HG03066 (cell line): ENCODE measurements at regions not wholly inside any gene's neighbourhood (a gene's known extent, or its start where the extent isn't known, plus 50 kb on each side); places are given as distances from the start of the nearest gene placed in this dataset.

Source experiments
- ATAC-seq: cut with Tn5 transposase; IDR thresholded peaks from one replicate; pipeline ENCODE4 v1.9.1; 2021; ENCODE audit warnings: low read depth; ENCODE audit not compliant: unreplicated experiment

GRCh38 chr15:69852482-69852881 lies 245.2 kb downstream of the TLE3 start:
- no peak for ATAC-seq

DNA sequence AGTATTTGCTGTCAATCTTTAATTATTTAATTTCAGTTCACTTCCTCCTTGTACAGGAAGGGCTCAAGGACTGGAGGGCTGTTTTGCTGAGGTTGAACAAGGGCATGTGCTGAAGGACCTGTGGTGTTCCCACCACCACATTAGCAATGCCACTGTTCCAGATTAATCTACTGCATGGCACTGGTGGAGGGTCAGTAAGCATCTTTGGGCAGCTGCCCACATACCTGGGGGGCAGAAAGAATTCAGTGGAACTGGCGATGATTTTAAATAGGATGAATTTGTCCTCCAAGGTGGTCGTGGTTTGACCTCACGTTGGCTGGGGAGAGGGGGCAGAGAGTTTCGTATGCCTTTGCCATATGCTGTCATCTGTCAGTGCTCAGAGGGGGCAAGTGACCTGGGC lies 244.8 kb downstream of the TLE3 start:
- ATAC-seq: no peak

GRCh38 chr15:69853544-69853951 lies 244.2 kb downstream of the TLE3 start:
- ATAC-seq: no peak

- ATAC-seq: no peak
Observed at GRCh38 chr15:69854001-69854400, 243.7 kb downstream of the TLE3 start.

DNA sequence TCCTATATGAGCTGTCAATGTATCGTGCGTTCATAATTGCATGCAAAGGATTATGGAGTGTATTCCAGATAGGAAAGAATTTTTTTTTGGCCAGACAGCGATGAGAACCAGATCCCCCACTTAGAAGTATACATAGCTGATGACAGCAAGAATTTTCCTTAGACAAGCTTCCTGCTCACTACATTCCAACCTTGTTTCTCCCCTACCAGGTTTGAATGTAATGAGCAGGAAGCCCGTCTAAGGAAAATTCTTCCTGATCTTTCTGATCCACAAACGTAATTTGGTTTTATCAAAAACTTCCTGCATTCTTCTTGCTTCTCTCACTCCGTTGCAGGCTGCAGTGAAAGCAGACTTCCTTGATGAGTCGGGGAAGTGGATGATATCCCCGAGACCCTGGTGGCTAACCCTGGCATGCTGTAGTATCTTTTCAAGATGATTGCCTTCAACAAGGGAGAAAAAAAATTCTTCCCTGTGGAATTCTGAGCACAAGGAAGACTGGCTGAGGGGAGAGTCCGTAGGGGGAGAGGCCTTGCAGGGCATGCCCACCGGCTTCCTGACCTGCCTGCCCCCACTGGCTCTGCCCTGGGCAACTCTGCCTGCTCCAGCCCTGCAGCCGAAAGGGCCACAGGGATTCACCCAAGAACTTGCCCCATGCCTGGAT lies 243.1 kb downstream of the TLE3 start:
- no peak for ATAC-seq

GRCh38 chr15:69855258-69856000 lies 242.3 kb downstream of the TLE3 start:
- ATAC-seq: no peak

GRCh38 chr15:69857250-69857649 lies 240.5 kb downstream of the TLE3 start:
- no peak for ATAC-seq

GRCh38 chr15:69857686-69858391 lies 239.9 kb downstream of the TLE3 start:
- no peak for ATAC-seq

DNA sequence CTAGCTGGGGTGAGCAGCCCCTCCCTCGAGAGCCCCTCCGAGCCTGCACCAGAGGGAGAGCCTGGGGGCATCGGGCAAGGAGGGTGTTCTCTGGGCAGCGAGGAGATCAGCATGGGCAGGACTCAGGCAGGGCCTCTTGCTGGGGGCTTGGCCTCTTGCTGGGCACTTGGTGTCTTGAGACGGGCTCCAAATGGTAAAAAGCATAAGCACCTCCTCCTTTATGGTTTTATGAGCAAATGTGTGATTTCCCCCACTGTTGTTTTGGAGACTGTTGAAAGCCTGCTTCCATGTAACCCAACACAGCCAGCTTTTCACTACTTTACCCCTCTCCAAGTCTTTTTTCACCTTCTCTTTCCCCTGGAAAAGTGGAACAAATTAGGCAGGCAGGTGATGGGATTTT lies 239.3 kb downstream of the TLE3 start:
- no peak for ATAC-seq

- ATAC-seq: no peak
Observed at GRCh38 chr15:69859866-69860265, 237.9 kb downstream of the TLE3 start.

DNA sequence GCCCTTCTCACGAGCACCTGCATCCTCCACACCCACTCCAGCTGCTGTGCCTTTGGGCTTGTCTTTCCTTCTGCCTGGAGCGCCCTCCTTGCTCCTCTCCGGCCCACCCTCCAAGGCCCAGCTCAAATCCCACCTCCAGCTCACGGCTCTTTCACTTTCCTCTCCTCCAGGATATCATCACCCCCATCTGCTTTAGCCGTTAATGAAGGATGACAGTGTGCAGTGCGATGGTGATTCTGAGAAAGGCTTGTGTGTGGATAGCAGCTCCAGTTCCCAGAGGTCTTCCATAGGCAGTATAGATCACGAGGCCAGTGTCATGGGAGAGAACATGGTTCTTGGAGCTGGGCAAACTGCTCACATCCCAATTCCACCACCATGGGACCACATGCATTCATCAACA lies 237.4 kb downstream of the TLE3 start:
- ATAC-seq: no peak

- ATAC-seq: no peak
Observed at GRCh38 chr15:69860921-69861320, 236.8 kb downstream of the TLE3 start.

GRCh38 chr15:69861331-69862171 lies 236.2 kb downstream of the TLE3 start:
- no peak for ATAC-seq

DNA sequence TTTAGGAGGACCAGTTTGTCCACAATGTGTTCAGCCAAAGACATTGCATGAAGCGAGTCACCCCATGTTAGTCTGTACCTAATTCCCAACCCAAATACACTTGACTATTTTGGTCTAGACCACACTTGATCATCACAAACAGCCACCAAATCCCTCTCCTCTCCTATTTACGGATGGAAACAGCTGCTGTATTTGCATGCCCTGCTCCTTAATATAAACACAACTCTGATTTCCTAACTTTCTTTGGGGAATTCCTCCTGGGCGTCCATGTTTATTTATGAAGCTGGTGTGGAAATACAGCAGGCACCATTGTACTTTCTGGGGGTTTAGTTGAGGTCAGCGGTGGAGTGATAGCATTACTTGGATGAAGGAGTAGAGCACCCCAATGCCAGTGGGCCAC lies 235.2 kb downstream of the TLE3 start:
- no peak for ATAC-seq

DNA sequence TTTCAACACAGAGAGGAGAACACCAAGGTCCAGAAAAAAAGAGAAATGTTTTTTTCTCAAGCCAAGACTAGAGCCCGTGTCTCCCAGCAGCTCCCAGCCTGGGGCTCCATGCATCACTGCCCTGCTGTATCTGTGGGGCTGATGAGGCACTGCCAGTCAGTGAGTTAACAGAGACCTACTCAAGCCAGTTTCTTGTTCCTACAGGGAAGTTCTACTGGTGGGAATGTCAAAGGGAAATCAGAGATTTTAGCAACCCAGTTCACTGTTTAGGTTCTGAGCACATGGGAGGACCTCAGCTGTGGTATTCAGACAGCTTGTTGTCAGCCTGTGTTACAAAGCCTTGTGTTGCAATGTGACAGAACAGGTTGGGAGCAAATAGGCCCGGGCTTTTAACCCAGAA lies 234.3 kb downstream of the TLE3 start:
- ATAC-seq: no peak

DNA sequence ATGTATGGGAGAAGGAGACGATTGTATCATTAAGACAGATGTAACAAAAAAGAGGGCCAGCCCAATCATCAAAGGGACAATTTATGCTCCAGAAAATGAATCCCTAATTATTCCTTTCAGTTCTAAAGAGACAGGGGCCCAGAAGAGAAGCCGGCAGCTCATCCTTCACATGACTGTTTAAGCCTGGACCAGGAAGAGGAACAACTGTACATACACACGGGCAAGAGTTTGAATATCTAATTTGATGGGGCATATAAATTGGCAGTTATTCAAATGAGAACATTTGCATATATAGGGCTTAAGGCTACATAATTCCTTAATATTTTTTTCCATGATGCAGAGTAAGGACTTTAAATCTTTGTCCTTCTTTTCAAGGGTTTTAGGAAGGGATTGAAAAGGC lies 232.3 kb downstream of the TLE3 start:
- no peak for ATAC-seq

- ATAC-seq: no peak
Observed at GRCh38 chr15:69868756-69869155, 229.0 kb downstream of the TLE3 start.

GRCh38 chr15:69869291-69869690 lies 228.4 kb downstream of the TLE3 start:
- no peak for ATAC-seq

- ATAC-seq: no peak
Observed at GRCh38 chr15:69869881-69870505, 227.7 kb downstream of the TLE3 start.

GRCh38 chr15:69871511-69872134 lies 226.1 kb downstream of the TLE3 start:
- no peak for ATAC-seq
